C4-2B (cell line): ENCODE measurements at regions not wholly inside any gene's neighbourhood (a gene's known extent, or its start where the extent isn't known, plus 50 kb on each side); places are given as distances from the start of the nearest gene placed in this dataset.

ENCODE experiments used
- CTCF ChIP-seq: fragments of 450-650 bp; conservative IDR thresholded peaks from 2 replicates; pipeline ENCODE4 v1.5.1; 2017; ENCODE audit warnings: mild to moderate bottlenecking
- ZFX ChIP-seq: fragments of 450-650 bp; IDR thresholded peaks from 2 replicates; pipeline ENCODE4 v1.6.1; 2017

DNA sequence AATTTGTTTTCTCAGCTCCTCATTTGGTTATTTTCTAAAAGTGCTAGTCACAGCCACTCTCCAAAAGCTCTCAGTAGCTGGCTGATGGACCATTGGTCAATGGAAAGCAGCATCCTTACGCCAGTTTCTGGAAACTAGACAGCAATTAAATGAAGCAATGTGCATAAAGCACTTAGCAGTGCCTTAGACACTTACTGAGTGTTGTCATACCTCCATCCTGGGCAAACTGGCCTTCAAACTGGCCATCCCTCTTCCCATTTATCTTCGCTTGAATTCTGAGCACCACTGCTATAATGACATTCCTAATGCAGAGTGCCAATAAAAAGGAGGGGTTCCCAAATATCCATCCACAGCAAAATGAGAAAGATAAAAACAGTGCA lies 209.2 kb downstream of the ENC1 start:
- no peak for TF ChIP-seq CTCF
- TF ChIP-seq ZFX, result no peak
